Endothelial cell of umbilical vein (primary cell): ENCODE measurements at regions not wholly inside any gene's neighbourhood (a gene's known extent, or its start where the extent isn't known, plus 50 kb on each side); places are given as distances from the start of the nearest gene placed in this dataset.

Experiments used
- BruUV-seq: library from RNA; stranded (reverse); fragments of 400-500 nt; replicated peaks from 2 replicates; lab custom pipeline; 2021; lab: Mats Ljungman, UMichigan
- CTCF ChIA-PET: fragments of 300-600, 350-600 bp; sonication (Branson Sonifier 250); formaldehyde crosslinking; loops from one replicate; lab custom pipeline; 2021; ENCODE audit warnings: antibody characterized with exemption, inconsistent platforms; lab: Charles Lee
- POLR2A ChIA-PET: fragments of 300-600, 350-600 bp; sonication (Branson Sonifier 250); formaldehyde crosslinking; loops from one replicate; lab custom pipeline; 2021; ENCODE audit warnings: antibody characterized with exemption, inconsistent platforms; lab: Charles Lee
- DNase-seq: peaks from one replicate; pipeline ENCODE4 v3.0.0-alpha.2; 2011; ENCODE audit warnings: low read depth, low spot score
- FAIRE-seq: peaks from 2 replicates; lab custom pipeline; 2011; peaks lifted over from hg19 to GRCh38; lab: Jason Lieb, UNC
- H2AFZ ChIP-seq: 2 replicates; pipeline ENCODE4 v1.6.0; 2012; ENCODE audit warnings: low read depth, low read length, control low read depth, inconsistent platforms
- H3K27ac ChIP-seq: 2 replicates; pipeline ENCODE4 v1.5.1; 2011; ENCODE audit warnings: low read depth, mild to moderate bottlenecking, control low read depth, low read length, moderate library complexity; ENCODE audit not compliant: insufficient read depth
- H3K27me3 ChIP-seq, 2 experiments: 2 replicates each; pipeline versions ENCODE4 v1.6.0 to v1.6.1; 2011; ENCODE audit warnings: low read length in 2 of 2, mixed read lengths in 1 of 2; ENCODE audit not compliant: control insufficient read depth in 2 of 2, insufficient read depth in 2 of 2
- H3K36me3 ChIP-seq, 2 experiments: 2 replicates in 1 of 2; 3 replicates in 1 of 2; pipeline ENCODE4 v1.5.1; 2011; ENCODE audit warnings: low read length in 2 of 2, mild to moderate bottlenecking in 1 of 2, moderate library complexity in 1 of 2; ENCODE audit not compliant: control insufficient read depth in 2 of 2, insufficient read depth in 2 of 2; ENCODE audit errors: extremely low read depth in 1 of 2
- H3K4me1 ChIP-seq: 3 replicates; pipeline ENCODE4 v1.5.1; 2011; ENCODE audit warnings: mild to moderate bottlenecking, low read length; ENCODE audit not compliant: control insufficient read depth, insufficient read depth; ENCODE audit errors: extremely low read depth
- H3K4me2 ChIP-seq: 2 replicates; pipeline ENCODE4 v1.6.1; 2011; ENCODE audit warnings: low read length, control low read depth, mixed read lengths; ENCODE audit not compliant: insufficient read depth
- H3K4me3 ChIP-seq, 3 experiments: fragments of 200-600 bp in 1 of 3; sonication (generic), shearing (Covaris generic) in 1 of 3; replicated peaks in 1 of 3; 2 replicates each; pipeline ENCODE4 v1.5.1; 2011 to 2016; ENCODE audit warnings: control low read depth in 3 of 3, low read length in 3 of 3, mild to moderate bottlenecking in 2 of 3, inconsistent platforms in 1 of 3, low read depth in 1 of 3, moderate library complexity in 1 of 3; ENCODE audit not compliant: insufficient read depth in 1 of 3
- H3K79me2 ChIP-seq: 2 replicates; pipeline ENCODE4 v1.6.0; 2012; ENCODE audit warnings: low read length, inconsistent platforms; ENCODE audit not compliant: control insufficient read depth, insufficient read depth
- H3K9ac ChIP-seq: replicated peaks from 2 replicates; pipeline ENCODE3; 2011; ENCODE audit warnings: low read length, control low read depth; ENCODE audit not compliant: insufficient read depth; ENCODE audit errors: extremely low read depth
- H3K9me1 ChIP-seq: replicated peaks from 3 replicates; pipeline ENCODE4 v1.6.0; 2011; ENCODE audit warnings: mild to moderate bottlenecking, low read length; ENCODE audit not compliant: control insufficient read depth, insufficient read depth; ENCODE audit errors: extremely low read depth
- H3K9me3 ChIP-seq: replicated peaks from 2 replicates; pipeline ENCODE4 v1.5.1; 2012; ENCODE audit warnings: low read length, inconsistent platforms; ENCODE audit not compliant: control insufficient read depth, insufficient read depth
- H4K20me1 ChIP-seq: replicated peaks from 2 replicates; pipeline ENCODE3; 2011; ENCODE audit warnings: mild to moderate bottlenecking, low read length; ENCODE audit not compliant: control insufficient read depth, insufficient read depth; ENCODE audit errors: extremely low read depth
- CTCF ChIP-seq, 2 donors: IDR thresholded peaks; 1 replicate in 1 of 2; 2 replicates in 1 of 2; pipeline ENCODE4 v1.5.1; 2011; ENCODE audit warnings: low read length in 2 of 2, mild to moderate bottlenecking in 2 of 2, moderate library complexity in 2 of 2, control low read depth in 1 of 2, inconsistent platforms in 1 of 2, low read depth in 1 of 2; ENCODE audit not compliant: insufficient read depth in 1 of 2; ENCODE audit errors: extremely low read depth in 1 of 2
- EZH2 ChIP-seq: IDR thresholded peaks from 2 replicates; pipeline ENCODE4 v1.6.1; 2012; ENCODE audit warnings: borderline replicate concordance, low read depth, mild to moderate bottlenecking, moderate library complexity, low read length, inconsistent platforms; ENCODE audit not compliant: severe bottlenecking
- FOS ChIP-seq: IDR thresholded peaks from 2 replicates; pipeline ENCODE4 v1.6.1; 2011; ENCODE audit warnings: mild to moderate bottlenecking, low read length, moderate library complexity, borderline replicate concordance; ENCODE audit not compliant: insufficient read depth
- GATA2 ChIP-seq: IDR thresholded peaks from 2 replicates; pipeline ENCODE4 v1.7.0; 2011; ENCODE audit warnings: low read depth, mild to moderate bottlenecking, moderate library complexity, mixed read lengths, low read length; ENCODE audit not compliant: insufficient read length, insufficient read depth
- JUN ChIP-seq: IDR thresholded peaks from 2 replicates; pipeline ENCODE4 v1.6.1; 2011; ENCODE audit warnings: borderline replicate concordance, low read depth; ENCODE audit not compliant: insufficient read length, insufficient read depth
- MAX ChIP-seq: IDR thresholded peaks from 2 replicates; pipeline ENCODE4 v1.6.1; 2011; ENCODE audit not compliant: insufficient read depth, insufficient read length
- MYC ChIP-seq: IDR thresholded peaks from one replicate; pipeline ENCODE4 v1.6.1; 2011; ENCODE audit warnings: mild to moderate bottlenecking, low read depth, low read length
- POLR2A ChIP-seq: IDR thresholded peaks from 2 replicates; pipeline ENCODE4 v1.6.1; 2012; ENCODE audit warnings: low read depth, mild to moderate bottlenecking, control low read depth, low read length
- POLR2AphosphoS5 ChIP-seq: IDR thresholded peaks from 2 replicates; pipeline ENCODE4 v1.6.1; 2012; ENCODE audit warnings: low read depth, mild to moderate bottlenecking, control low read depth, low read length, moderate library complexity; ENCODE audit not compliant: insufficient read depth
- dilution Hi-C: fragments of 300-500 bp; cut with MboI; formaldehyde crosslinking; loops from one replicate; pipeline ENCODE4 v1.15.0; 2019; ENCODE audit warnings: low sequenced_read_pairs; ENCODE audit not compliant: extremely low pct_ligation_motif_present
- intact Hi-C: fragments of 100-400 bp; cut with micrococcal nuclease; formaldehyde crosslinking; loops from one replicate; pipeline ENCODE4 v1.10.0; 2022

GRCh38 chr20:7744411-7744810 lies 195.8 kb downstream of the HAO1 start:
- Histone ChIP-seq H4K20me1 (no peaks in the 10 kb centered on the region), H3K36me3 (no peaks in the 10 kb centered on the region), H3K9ac (no peak overlapping the region), H3K4me2 (no peak overlapping the region), H3K27ac (no peak overlapping the region), H3K4me1 (peaks cover 9% of the 10 kb centered on the region), H3K9me1 (no peaks in the 10 kb centered on the region), H3K9me3 (no peaks in the 10 kb centered on the region), H3K4me3 (no peak overlapping the region), H3K79me2 (no peaks in the 10 kb centered on the region), H2AFZ (no peak overlapping the region), H3K27me3 (no peaks in the 10 kb centered on the region)
- no TSS peak for BruUV-seq
- FAIRE-seq = no peak
- ChIA-PET CTCF (interaction anchor here (0.9 kb wide), 1 partner anchor 9 kb away, joined by 3 read pairs; no protein-coding TSS in a partner anchor), POLR2A (no interaction called here)
- dilution Hi-C loops = no loop called here
- DNase-seq = no peak
- no peak for TF ChIP-seq EZH2
- TF ChIP-seq GATA2 = no peak
- TF ChIP-seq MAX = no peak
- TF ChIP-seq CTCF (IDR thresholded peaks at IDR 0.05; ENCODE audit: extremely low read depth in 1 of 2, insufficient read depth in 1 of 2, low read depth in 1 of 2, low read length in 2 of 2) = no peak
- TF ChIP-seq MYC = no peak
- TF ChIP-seq POLR2AphosphoS5 = no peak
- no peak for TF ChIP-seq JUN
- no peak for TF ChIP-seq FOS
- no peak for TF ChIP-seq POLR2A
- intact Hi-C loops = loop anchor here (5.0 kb wide), 1 partner anchor 77 kb away; no protein-coding TSS in a partner anchor
